Choroid plexus epithelial cell (primary cell): ENCODE measurements at regions not wholly inside any gene's neighbourhood (a gene's known extent, or its start where the extent isn't known, plus 50 kb on each side); places are given as distances from the start of the nearest gene placed in this dataset.

Source experiments
- DNase-seq: peaks from one replicate; pipeline ENCODE4 v3.0.0-alpha.2; 2010; ENCODE audit warnings: low read depth
- H3K4me3 ChIP-seq: 2 replicates; pipeline ENCODE4 v1.5.1; 2011; ENCODE audit warnings: low read depth, mild to moderate bottlenecking, control low read depth, low read length, moderate library complexity
- TF ChIP-seq, protein P1 (sequence below): conservative IDR thresholded peaks from 2 replicates; pipeline ENCODE4 v1.5.1; 2011; ENCODE audit warnings: low read depth, mild to moderate bottlenecking, control low read depth, inconsistent platforms, low read length, moderate library complexity

GRCh38 chr4:58935332-58935731 is 1825.1 kb upstream of the IGFBP7 start:
- TF ChIP-seq, protein P1, sequence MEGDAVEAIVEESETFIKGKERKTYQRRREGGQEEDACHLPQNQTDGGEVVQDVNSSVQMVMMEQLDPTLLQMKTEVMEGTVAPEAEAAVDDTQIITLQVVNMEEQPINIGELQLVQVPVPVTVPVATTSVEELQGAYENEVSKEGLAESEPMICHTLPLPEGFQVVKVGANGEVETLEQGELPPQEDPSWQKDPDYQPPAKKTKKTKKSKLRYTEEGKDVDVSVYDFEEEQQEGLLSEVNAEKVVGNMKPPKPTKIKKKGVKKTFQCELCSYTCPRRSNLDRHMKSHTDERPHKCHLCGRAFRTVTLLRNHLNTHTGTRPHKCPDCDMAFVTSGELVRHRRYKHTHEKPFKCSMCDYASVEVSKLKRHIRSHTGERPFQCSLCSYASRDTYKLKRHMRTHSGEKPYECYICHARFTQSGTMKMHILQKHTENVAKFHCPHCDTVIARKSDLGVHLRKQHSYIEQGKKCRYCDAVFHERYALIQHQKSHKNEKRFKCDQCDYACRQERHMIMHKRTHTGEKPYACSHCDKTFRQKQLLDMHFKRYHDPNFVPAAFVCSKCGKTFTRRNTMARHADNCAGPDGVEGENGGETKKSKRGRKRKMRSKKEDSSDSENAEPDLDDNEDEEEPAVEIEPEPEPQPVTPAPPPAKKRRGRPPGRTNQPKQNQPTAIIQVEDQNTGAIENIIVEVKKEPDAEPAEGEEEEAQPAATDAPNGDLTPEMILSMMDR, result no peak
- no peak overlapping the region for H3K4me3 ChIP-seq
- no peak for DNase-seq

DNA sequence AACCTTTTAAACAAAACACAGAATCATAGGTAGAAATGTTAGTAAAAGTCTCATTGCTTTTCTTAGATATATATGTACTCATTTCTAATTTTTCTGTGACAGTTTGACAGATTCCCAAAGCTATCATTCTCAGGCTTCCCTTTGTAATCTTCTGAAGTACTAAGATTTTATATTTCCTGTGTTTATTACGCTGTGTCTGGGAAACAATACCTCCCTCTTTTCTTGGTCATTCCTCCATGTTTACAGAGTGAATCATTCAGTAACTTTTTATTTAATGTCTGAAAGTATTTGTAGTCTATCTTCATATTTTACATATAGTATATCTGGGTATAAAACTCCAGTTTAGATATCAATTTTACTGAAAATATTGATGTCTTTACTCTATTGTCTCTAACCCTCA is 1826.3 kb upstream of the IGFBP7 start:
- no peak overlapping the region for H3K4me3 ChIP-seq
- TF ChIP-seq, protein P1, result no peak
- DNase-seq, result no peak

- H3K4me3 ChIP-seq, result no peak overlapping the region
- TF ChIP-seq, protein P1, result no peak
- DNase-seq, result no peak
Measured at GRCh38 chr4:58940167-58940566, 1830.0 kb upstream of the IGFBP7 start.

DNA sequence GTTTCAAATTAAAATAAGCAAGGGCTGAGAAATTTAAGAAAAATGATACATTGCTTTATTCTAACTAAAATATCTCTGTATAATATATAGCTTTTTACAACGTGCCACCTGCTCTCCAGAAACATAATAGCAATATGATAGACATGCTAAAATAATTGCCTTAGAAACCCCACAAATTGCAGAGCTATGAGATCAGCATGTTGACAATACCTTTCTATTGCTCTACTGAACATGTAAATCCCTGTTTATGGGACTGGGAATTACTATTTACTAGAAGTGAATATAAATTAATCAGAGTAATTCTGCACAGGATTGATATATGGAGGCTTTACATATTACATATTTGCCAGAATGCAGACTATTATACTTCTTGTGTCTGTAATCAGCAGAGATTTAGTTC is 1831.1 kb upstream of the IGFBP7 start:
- no peak overlapping the region for H3K4me3 ChIP-seq
- TF ChIP-seq, protein P1, result no peak
- DNase-seq, result no peak

DNA sequence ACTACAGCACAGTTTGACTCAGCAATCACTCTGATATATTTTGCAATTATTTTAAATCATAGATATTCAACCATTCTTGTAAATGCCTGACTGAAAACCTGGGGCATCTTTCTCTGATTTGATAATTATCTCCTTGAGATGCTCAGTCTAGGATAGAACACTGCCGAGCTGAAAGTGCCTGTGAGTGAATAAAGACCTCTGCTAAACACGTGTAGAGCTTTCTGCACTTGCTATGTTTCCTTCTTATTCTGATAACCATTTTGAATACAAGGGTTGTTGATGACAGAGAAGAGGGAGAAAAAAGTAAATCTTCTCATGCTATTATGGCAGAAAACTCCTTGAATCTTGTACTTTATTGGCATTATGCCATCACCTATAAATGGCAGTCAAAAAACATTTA is 1843.4 kb upstream of the IGFBP7 start:
- no peak for DNase-seq
- TF ChIP-seq, protein P1, result no peak

GRCh38 chr4:58957711-58958110 is 1847.5 kb upstream of the IGFBP7 start:
- DNase-seq, result no peak
- TF ChIP-seq, protein P1, result no peak
- no peak overlapping the region for H3K4me3 ChIP-seq

More for the DNA sequence above, 1843.4 kb upstream of the IGFBP7 start:
- no peak overlapping the region for H3K4me3 ChIP-seq

DNA sequence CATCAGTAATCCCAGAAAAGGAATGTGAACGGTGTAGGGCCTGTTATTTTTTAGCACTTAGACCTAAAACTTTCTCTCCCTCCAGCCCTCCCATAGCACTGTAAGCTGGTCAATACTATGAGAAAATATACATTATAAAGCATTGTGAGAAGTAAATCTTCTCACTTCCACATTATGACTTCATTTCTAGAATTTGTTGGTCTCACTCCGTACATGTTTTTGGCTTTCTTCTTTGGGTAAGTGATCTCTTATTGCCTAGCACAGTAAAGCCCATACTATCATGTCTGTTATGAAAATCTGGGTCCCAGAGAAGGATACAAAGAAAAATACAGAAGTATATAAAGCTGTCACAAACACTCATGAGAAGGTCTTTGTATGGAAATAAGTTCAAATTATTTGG is 1851.1 kb upstream of the IGFBP7 start:
- H3K4me3 ChIP-seq, result no peak overlapping the region
- no peak for DNase-seq
- TF ChIP-seq, protein P1, result no peak
